ENCODE measurements at regions not wholly inside any gene's neighbourhood (a gene's known extent, or its start where the extent isn't known, plus 50 kb on each side); places are given as distances from the start of the nearest gene placed in this dataset.
"Not testable (repeated sequence)": the region's sequence is repeated elsewhere in the genome, so short reads cannot be mapped to it uniquely, and the experiment has no call there.

- no peak overlapping the region for H3K4me3 ChIP-seq (ENCODE audit: low read depth, low read length)
- no peaks in the 10 kb centered on the region for H3K27me3 ChIP-seq
- DNase-seq: no peak
- H3K36me3 ChIP-seq: no peaks in the 10 kb centered on the region
- TF ChIP-seq CTCF (IDR thresholded peaks at IDR 0.05; ENCODE audit: low read depth, low read length): no peak
- no peaks in the 10 kb centered on the region for H3K4me1 ChIP-seq
- H3K9me3 ChIP-seq: no peaks in the 10 kb centered on the region
Observed at GRCh38 chr15:92787116-92787515, 113.0 kb upstream of the CHD2 start.

GRCh38 chr15:92788196-92788595 is 111.9 kb upstream of the CHD2 start:
- Histone ChIP-seq H3K4me3 (ENCODE audit: low read depth, low read length) (no peak overlapping the region), H3K4me1 (no peaks in the 10 kb centered on the region), H3K9me3 (no peaks in the 10 kb centered on the region), H3K27me3 (no peaks in the 10 kb centered on the region), H3K36me3 (no peaks in the 10 kb centered on the region)
- TF ChIP-seq CTCF (IDR thresholded peaks at IDR 0.05; ENCODE audit: low read depth, low read length): no peak
- DNase-seq: no peak

GRCh38 chr15:92788793-92789192 is 111.3 kb upstream of the CHD2 start:
- not testable (repeated sequence) for H3K4me1 ChIP-seq; H3K4me3 ChIP-seq (ENCODE audit: low read depth, low read length); DNase-seq; H3K9me3 ChIP-seq; H3K36me3 ChIP-seq; H3K27me3 ChIP-seq

DNA sequence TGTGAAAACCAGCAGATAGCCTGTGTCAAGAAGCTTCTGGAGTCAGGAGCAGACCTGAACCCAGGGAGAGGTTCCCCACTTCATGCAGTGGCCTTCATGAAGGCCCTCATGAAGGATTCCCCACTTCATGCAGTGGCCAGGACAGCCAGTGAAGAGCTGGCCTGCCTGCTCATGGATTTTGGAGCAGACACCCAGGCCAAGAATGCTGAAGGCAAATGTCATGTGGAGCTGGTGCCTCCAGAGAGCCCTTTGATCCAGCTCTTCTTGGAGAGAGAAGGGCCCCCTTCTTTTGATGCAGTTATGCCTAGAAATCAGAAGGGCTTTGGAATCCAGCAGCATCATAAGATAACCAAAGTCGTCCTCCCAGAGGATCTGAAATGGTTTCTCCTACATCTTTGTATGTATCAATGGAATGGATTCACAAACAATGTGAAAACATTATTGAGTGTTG is 103.9 kb upstream of the CHD2 start:
- Histone ChIP-seq H3K4me1 (no peaks in the 10 kb centered on the region; the same call in 1 of the 2 replicates), H3K4me3 (ENCODE audit: low read depth, low read length) (no peak overlapping the region), H3K27me3 (no peaks in the 10 kb centered on the region), H3K9me3 (no peaks in the 10 kb centered on the region), H3K36me3 (no peaks in the 10 kb centered on the region)
- DNase-seq: no peak
- no peak for TF ChIP-seq CTCF (IDR thresholded peaks at IDR 0.05; ENCODE audit: low read depth, low read length)

GRCh38 chr15:92797168-92798052 is 102.7 kb upstream of the CHD2 start:
- no peaks in the 10 kb centered on the region for H3K27me3 ChIP-seq
- H3K36me3 ChIP-seq: no peaks in the 10 kb centered on the region
- no peak overlapping the region for H3K4me3 ChIP-seq (ENCODE audit: low read depth, low read length)
- no peaks in the 10 kb centered on the region; the same call in 1 of the 2 replicates for H3K4me1 ChIP-seq
- no peaks in the 10 kb centered on the region for H3K9me3 ChIP-seq
- TF ChIP-seq CTCF (IDR thresholded peaks at IDR 0.05; ENCODE audit: low read depth, low read length): peak; percentile 73
- DNase-seq: peak; percentile 42

DNA sequence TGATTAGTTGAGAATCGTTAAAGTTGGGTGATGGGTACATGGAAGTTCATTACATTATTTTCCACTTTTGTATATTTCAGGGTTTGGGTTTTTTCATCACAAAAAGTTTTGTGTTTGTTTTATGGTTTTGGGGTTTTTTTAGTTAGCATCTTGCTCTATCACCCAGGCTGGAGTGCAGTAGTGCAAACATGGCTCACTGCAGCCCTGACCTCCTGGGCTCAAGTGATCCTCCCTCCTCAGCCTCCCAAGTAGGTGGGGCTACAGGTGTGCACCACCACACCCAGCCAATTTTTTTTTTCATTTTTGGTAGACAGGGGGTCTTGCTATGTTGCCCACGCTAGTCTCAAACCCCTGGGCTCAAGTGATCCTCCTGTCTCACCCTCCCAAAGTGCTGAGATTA is 100.1 kb upstream of the CHD2 start:
- Histone ChIP-seq H3K9me3 (no peaks in the 10 kb centered on the region), H3K36me3 (no peaks in the 10 kb centered on the region), H3K4me1 (no peaks in the 10 kb centered on the region; the same call in 1 of the 2 replicates), H3K4me3 (ENCODE audit: low read depth, low read length) (no peak overlapping the region), H3K27me3 (no peaks in the 10 kb centered on the region)
- DNase-seq: no peak
- TF ChIP-seq CTCF (IDR thresholded peaks at IDR 0.05; ENCODE audit: low read depth, low read length): no peak

GRCh38 chr15:92800416-92801055 is 99.6 kb upstream of the CHD2 start:
- H3K4me1 ChIP-seq; H3K9me3 ChIP-seq; DNase-seq; H3K36me3 ChIP-seq; H3K27me3 ChIP-seq; H3K4me3 ChIP-seq (ENCODE audit: low read depth, low read length): not testable (repeated sequence)

- not testable (repeated sequence) for H3K9me3 ChIP-seq; H3K27me3 ChIP-seq; H3K36me3 ChIP-seq; DNase-seq; H3K4me1 ChIP-seq; H3K4me3 ChIP-seq (ENCODE audit: low read depth, low read length)
Observed at GRCh38 chr15:92801056-92801773, 98.9 kb upstream of the CHD2 start.

Data from BE2C (cell line).